ENCODE measurements at regions not wholly inside any gene's neighbourhood (a gene's known extent, or its start where the extent isn't known, plus 50 kb on each side); places are given as distances from the start of the nearest gene placed in this dataset.

GRCh38 chr4:125837493-125838201 lies 522.9 kb downstream of the FAT4 start (continued):
- no peak for TF ChIP-seq ESRRA (CRISPR knock-in tag; IDR thresholded peaks at IDR 0.05; ENCODE audit: borderline replicate concordance)
- TF ChIP-seq ZNF121 (CRISPR knock-in tag; IDR thresholded peaks at IDR 0.05): no peak
- TF ChIP-seq NFATC4 (CRISPR knock-in tag; IDR thresholded peaks at IDR 0.05): no peak

- ChIA-PET POLR2A (no interaction called here), CTCF (no interaction called here)
- ATAC-seq (no peak), DNase-seq (ENCODE audit: low spot score) (no peak)
- Mint-ChIP-seq H3K4me1 (no peaks in the 10 kb centered on the region), H3K27ac (no peak overlapping the region), H3K27me3 (ENCODE audit: low read depth) (no peaks in the 10 kb centered on the region), H3K9me3 (no peaks in the 10 kb centered on the region), H3K36me3 (no peaks in the 10 kb centered on the region), H3K4me3 (no peak overlapping the region)
- no peak for TF ChIP-seq MYBL2 (CRISPR knock-in tag; IDR thresholded peaks at IDR 0.05)
- no peak for TF ChIP-seq TCF7 (CRISPR knock-in tag; IDR thresholded peaks at IDR 0.05; ENCODE audit: low read depth)
- no peak for TF ChIP-seq PREB (CRISPR knock-in tag; IDR thresholded peaks at IDR 0.05; ENCODE audit: borderline replicate concordance)
- no peak for TF ChIP-seq IRF2 (CRISPR knock-in tag; IDR thresholded peaks at IDR 0.05; ENCODE audit: borderline replicate concordance, low read depth)
- TF ChIP-seq AFF4 (CRISPR knock-in tag; IDR thresholded peaks at IDR 0.05; ENCODE audit: borderline replicate concordance): no peak
- no peak for TF ChIP-seq ATF1 (CRISPR knock-in tag; IDR thresholded peaks at IDR 0.05)
- no peak for TF ChIP-seq JUN (CRISPR knock-in tag; IDR thresholded peaks at IDR 0.05)
- no peak for TF ChIP-seq KAT7 (CRISPR knock-in tag; IDR thresholded peaks at IDR 0.05; ENCODE audit: borderline replicate concordance)
- TF ChIP-seq AR (CRISPR knock-in tag; IDR thresholded peaks at IDR 0.05): no peak
- TF ChIP-seq NR1H2 (CRISPR knock-in tag; IDR thresholded peaks at IDR 0.05): no peak
These were observed 523.4 kb downstream of the FAT4 start for GRCh38 chr4:125838202-125838601.

GRCh38 chr4:125838924-125839323 lies 524.2 kb downstream of the FAT4 start:
- no peak for TF ChIP-seq ZMAT4 (CRISPR knock-in tag; IDR thresholded peaks at IDR 0.05)
- no peak for TF ChIP-seq ZNF416 (CRISPR knock-in tag; IDR thresholded peaks at IDR 0.05)
- no peak for TF ChIP-seq ZSCAN18 (CRISPR knock-in tag; IDR thresholded peaks at IDR 0.05)
- no peak for TF ChIP-seq JAZF1 (CRISPR knock-in tag; IDR thresholded peaks at IDR 0.05)
- TF ChIP-seq NFE2L1 (CRISPR knock-in tag; IDR thresholded peaks at IDR 0.05): no peak
- TF ChIP-seq KAT7 (CRISPR knock-in tag; IDR thresholded peaks at IDR 0.05; ENCODE audit: borderline replicate concordance): no peak
- no peak for TF ChIP-seq MXD4 (CRISPR knock-in tag; IDR thresholded peaks at IDR 0.05; ENCODE audit: borderline replicate concordance)
- no peak for TF ChIP-seq TEAD4 (CRISPR knock-in tag; IDR thresholded peaks at IDR 0.05)
- TF ChIP-seq ATF1 (CRISPR knock-in tag; IDR thresholded peaks at IDR 0.05): no peak
- Mint-ChIP-seq H3K4me3 (no peak overlapping the region), H3K36me3 (no peaks in the 10 kb centered on the region), H3K27ac (no peak overlapping the region), H3K9me3 (no peaks in the 10 kb centered on the region), H3K27me3 (ENCODE audit: low read depth) (no peaks in the 10 kb centered on the region), H3K4me1 (no peaks in the 10 kb centered on the region)
- ChIA-PET POLR2A (no interaction called here), CTCF (no interaction called here)
- no peak for DNase-seq (ENCODE audit: low spot score)
- ATAC-seq: no peak
